GM21723 (cell line): ENCODE measurements at regions not wholly inside any gene's neighbourhood (a gene's known extent, or its start where the extent isn't known, plus 50 kb on each side); places are given as distances from the start of the nearest gene placed in this dataset.

ENCODE experiments used
- ATAC-seq: cut with Tn5 transposase; IDR thresholded peaks from one replicate; pipeline ENCODE4 v1.9.1; 2021; ENCODE audit warnings: mild to moderate bottlenecking, moderate library complexity; ENCODE audit not compliant: unreplicated experiment

DNA sequence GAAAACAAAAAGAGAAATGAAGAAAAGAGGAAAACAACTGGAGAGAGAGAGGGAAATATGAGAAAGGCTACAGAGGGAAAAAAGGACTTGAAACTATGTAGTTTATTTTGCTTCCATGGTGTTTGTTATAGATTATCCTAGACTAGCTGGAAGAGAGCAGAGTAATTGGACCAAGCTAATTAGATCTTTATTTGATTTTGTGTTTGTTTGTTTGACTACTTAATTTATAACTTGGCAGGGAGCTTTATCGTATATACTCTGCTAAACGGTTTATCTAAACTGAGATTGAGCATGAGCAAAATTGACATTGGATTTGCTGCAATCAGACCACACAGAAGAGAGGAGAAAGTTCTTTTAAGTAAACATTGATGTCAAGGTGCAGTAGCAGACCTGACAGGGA, 443.8 kb upstream of the USP24 start:
- no peak for ATAC-seq

DNA sequence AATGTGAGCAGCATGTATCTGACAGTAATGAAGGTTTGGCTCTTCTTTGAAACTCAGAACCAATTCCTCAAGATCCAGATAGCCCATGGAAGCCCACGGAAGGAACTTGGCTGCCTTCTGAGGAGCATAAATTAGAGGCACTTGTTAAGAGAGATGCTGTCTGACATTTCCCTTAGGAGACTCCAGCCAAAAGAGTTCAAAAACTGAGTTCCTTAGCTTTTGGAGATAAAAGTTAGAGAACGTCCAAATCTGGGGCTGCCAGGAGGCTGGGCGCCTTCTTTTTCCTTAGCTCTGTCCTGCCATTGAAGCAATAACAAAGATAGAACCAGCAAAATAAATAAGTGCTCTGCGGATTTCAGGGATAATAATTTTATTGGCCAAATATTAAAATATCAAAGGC, 439.6 kb upstream of the USP24 start:
- ATAC-seq: no peak

DNA sequence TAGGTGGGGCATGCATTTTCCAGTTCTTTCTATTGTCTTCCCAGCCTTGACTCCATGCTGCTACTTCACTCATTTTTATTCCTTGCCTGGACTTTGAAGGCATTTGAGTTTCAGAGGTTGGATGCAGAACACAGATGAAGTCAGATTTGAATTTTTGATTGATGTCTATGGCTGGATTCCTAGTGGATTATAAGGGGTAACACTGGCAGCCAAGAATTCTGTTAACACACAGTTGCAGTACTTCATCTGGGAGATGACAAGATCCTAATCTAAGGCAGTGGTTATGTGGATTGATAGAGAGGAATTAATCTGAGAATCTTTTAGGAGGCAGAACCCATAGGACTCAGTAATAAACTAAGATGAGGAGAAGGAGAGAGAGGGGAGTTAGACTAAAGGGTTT, 439.0 kb upstream of the USP24 start:
- no peak for ATAC-seq

- ATAC-seq: no peak
These were observed 435.3 kb upstream of the USP24 start for GRCh38 chr1:55650444-55650843.

GRCh38 chr1:55646181-55646580, 431.0 kb upstream of the USP24 start:
- no peak for ATAC-seq

- no peak for ATAC-seq
These were observed 430.1 kb upstream of the USP24 start for GRCh38 chr1:55645270-55645669.

DNA sequence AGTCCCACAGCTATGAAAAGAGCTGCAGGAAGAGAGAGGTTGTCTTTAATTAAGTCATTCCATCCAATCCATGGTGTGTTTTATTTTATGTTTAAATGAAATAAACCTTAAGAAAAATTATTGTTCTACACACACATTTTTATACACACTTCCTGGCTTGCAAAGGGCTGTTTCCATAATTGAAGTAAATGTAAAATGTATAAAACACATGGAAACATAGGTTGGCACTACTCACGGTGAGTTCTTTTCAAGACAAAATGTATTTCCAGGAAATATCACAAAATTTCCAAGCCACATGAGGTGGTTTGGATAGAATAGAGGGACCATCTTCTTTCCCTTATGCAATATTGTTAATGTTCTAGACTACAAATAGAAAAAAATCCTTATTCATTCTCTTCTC, 426.8 kb upstream of the USP24 start:
- no peak for ATAC-seq

DNA sequence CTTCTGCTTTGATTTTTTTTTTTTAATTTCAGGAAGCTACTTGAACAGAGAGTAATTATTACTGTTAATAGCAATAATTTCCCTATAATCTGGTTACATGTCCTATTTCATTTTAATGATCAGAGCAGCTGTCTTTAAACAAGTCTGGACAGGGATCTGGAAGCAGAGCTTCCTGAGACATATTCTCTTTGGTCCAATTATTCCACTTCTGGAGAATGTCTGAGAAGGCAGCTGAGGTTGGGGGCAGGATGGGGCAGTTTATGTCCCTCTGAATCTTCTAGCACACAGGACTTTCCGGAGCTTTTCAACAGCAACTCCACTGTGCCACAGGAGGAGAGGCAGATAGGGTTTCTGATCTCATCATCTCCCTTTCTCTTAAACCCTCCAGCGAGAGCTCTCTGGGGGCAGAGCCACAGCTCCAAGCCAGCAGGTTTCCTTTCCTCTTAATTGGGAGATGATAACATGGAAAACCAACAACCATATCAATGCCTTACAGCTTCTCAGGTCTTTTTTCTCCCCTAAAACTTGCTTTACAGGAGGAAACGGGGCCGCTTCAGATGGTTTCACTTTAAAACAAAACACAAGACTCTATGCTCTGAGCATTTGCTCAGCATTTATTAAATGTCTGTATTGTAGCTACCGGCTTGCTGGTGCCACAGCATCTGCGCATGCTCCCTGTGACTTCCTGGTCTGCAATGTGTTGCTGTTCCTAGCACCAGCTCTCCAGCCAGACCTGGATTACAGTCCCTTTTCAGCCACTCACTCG, 425.7 kb upstream of the USP24 start:
- ATAC-seq: peak; percentile 88

DNA sequence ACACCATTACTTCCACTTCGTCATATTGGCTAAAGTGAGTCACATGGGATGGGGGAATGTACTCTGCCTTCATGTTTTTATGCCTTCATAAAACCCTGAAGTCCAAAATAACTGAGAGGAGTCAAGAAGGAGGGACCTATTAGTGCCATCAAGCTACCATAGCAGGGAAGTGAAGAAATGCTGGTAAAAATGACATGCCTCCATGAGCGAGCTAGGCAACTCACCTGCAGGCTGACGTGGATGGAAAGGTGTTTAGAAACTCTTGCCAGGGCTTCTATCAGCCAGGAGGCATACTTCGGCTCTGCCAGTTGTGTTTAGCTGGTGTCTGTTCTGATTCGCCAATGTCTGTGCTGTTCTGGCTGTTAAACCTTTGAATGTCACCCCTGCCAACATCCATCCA, 424.4 kb upstream of the USP24 start:
- ATAC-seq: no peak

DNA sequence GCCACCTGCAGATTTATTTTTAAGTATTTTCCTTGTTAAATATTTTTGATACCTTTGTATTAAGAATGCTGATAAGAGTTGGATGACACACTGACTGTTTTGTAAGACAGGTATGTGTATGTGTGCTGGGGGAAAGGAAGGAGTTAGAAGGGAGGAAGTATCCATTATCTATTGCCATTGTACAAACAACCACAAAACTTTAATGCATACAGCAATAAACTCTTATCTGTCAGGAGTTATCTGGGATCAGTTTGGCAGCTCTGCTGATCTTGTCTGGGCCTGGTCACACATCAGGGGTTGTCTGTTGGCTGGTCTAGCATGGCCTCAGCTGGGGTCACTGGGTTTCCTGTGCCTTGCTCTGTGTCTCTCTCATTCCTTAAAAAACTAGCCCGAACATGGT, 423.9 kb upstream of the USP24 start:
- no peak for ATAC-seq

DNA sequence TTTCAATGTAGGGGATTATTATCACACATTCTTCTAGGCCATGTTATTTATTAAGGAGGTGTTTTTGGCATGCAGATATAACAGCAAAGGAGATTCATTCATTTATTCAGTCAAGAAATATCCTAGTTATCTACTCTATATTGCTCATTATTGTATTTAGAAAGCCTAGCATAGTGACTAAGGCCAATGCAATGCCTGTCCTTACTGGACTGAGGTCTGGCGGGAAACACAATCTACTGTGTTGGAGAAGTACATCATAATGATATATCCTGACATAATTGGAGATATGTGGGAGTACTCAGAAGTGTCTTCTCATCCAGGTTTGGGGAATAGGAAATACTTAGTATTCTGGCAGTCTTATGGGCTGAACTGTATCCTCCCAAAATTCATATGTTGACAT, 421.5 kb upstream of the USP24 start:
- ATAC-seq: no peak

DNA sequence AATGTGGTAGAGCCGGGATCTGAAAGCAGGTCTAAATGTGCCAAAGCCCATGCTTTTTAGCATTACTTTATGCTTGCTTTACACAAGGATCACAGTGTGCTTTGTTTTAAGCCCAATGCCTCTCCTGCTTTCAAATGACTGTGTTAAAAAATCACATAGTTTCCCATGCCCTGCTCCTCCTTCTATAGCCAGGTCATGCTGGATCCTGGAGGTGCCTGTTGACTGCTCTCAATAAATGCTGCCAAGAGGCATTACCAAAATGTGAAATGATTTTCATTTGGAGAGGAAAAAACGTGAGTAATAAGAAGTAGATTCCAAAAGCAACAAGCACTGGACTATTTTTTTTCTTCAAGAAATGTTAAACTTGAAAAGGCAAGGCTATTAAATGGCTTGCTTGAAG, 420.7 kb upstream of the USP24 start:
- ATAC-seq: no peak

GRCh38 chr1:55634516-55634915, 419.4 kb upstream of the USP24 start:
- ATAC-seq: no peak

- ATAC-seq: no peak
These were observed 417.7 kb upstream of the USP24 start for GRCh38 chr1:55632906-55633305.

GRCh38 chr1:55632058-55632457, 416.9 kb upstream of the USP24 start:
- no peak for ATAC-seq

GRCh38 chr1:55631509-55631908, 416.3 kb upstream of the USP24 start:
- ATAC-seq: no peak

GRCh38 chr1:55626326-55626725, 411.2 kb upstream of the USP24 start:
- no peak for ATAC-seq

DNA sequence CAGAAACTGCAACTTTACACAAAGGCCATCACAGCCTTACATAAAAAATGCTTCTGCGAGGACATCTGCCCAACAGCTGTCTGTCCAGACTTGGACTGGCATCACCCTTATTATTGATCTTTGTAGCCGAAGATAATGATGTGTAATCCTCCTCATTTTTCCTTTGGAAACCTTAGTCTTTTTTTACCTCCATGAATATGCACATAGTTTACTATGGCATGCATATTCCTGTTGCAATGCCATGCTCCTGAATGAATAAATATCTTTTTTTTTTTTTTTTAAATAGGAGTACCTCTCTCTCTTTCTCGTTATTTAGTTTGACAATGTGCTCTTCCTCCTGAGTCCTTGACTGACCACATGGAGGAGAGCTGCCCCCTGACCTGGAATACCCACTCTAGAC, 409.6 kb upstream of the USP24 start:
- no peak for ATAC-seq

DNA sequence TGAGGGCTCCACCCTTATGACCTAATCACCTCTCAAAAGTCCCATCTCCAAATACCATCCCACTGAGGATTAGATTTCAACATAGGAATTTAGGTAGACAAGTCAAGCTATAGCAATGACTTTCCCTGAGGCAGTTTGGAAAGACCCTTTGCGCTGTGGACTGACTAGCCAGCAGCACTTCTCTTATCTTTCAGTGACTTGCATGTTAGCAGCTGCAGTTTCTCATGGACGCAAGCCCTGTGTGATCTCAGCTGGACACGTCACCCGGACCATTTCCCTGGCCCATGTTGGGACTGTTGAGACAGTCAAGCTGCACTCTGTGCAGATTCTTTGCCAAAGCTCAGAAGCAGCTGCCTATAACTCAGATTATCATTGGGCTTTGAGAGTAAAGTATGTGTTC, 408.1 kb upstream of the USP24 start:
- ATAC-seq: no peak

DNA sequence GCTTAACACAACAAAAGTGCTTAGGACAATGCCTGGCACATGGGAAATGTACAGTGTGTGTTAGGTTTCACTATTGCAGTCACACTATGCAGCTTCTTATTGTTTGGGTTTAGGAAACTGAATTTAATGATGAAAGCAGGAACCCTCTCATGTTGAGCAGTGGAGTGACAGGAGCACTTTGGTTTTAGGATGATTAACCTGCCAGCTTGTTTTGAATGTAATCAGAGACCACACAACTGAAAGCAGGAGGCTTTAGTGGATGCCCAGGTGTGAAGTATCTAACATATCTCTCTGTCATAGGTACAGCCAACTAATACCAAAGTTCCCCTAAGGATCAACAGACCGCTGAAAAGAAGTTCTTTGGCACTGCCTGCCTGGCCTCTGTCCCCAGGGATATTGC, 406.9 kb upstream of the USP24 start:
- no peak for ATAC-seq

- no peak for ATAC-seq
These were observed 403.0 kb upstream of the USP24 start for GRCh38 chr1:55618199-55618598.

DNA sequence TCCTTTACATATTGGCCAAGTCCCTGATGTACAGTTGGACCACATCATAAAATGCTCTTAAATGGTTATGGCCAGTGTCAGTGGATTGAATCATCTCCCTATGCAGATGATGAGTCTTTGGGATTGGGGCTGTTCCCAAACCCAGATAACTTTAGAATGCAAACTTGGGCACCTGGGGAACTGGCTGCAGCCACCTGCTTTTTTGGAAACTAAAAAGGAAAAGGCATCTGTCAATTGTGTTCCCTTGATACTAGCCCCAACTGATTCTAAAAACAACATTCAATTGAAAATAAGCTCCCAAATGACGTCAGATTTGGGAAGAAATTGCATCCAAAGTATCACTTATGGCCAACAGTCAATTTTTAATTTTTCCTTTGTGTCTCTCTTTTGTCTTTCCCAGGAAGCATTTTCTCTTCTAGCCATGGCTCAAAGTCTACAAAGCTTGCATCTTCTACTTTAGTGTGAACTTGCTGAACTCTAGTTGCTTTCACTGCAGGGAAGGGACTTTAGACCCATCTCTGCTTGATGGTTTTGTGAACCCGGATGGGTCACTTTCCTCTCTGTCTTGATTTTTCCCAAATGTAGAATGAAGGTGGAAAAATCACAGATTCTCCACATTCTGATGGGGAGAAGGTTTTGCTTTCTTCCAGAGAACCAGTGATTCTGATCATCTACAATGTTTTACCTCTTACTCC, 402.3 kb upstream of the USP24 start:
- ATAC-seq: no peak

- ATAC-seq: no peak
These were observed 397.8 kb upstream of the USP24 start for GRCh38 chr1:55612988-55613387.
